ENCODE measurements at regions not wholly inside any gene's neighbourhood (a gene's known extent, or its start where the extent isn't known, plus 50 kb on each side); places are given as distances from the start of the nearest gene placed in this dataset.

DNA sequence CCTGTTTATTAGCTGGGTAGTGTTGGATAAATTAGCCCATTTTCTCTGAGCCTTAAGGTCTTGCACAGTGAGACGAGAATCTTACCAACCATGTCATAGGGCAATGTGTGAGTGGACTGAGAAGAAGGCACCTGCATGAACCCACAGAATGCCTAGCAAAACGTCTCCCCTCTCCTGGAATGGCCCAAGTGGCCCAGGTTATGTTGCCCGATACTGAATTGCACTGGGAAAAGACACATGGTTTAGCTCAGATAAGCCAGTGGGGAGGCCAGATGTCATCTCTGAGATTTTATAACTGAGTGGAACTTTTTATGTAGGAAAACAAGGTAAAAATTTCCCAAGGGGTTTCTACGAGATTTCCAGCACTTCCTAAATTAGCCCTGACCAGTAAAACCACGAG is 104.7 kb upstream of the IKZF1 start:
- H3K27me3 ChIP-seq (ENCODE audit: control insufficient read depth, insufficient read depth, low read length), result no peaks in the 10 kb centered on the region
- H3K4me1 ChIP-seq (ENCODE audit: control insufficient read depth, insufficient read depth, low read length), result no peaks in the 10 kb centered on the region
- WGBS (ENCODE audit: insufficient coverage, insufficient read length), result no CpG with 5 or more reads among the region's 5 CpGs
- no peak overlapping the region for H3K4me3 ChIP-seq (ENCODE audit: low read length)
- no peak for DNase-seq (ENCODE audit: low read depth, low spot score)
- H3K36me3 ChIP-seq (ENCODE audit: control insufficient read depth, insufficient read depth, low read length), result no peaks in the 10 kb centered on the region
- no peaks in the 10 kb centered on the region for H3K9me3 ChIP-seq (ENCODE audit: control insufficient read depth, insufficient read depth, low read length)
- no peak overlapping the region for H3K27ac ChIP-seq (ENCODE audit: low read length)

DNA sequence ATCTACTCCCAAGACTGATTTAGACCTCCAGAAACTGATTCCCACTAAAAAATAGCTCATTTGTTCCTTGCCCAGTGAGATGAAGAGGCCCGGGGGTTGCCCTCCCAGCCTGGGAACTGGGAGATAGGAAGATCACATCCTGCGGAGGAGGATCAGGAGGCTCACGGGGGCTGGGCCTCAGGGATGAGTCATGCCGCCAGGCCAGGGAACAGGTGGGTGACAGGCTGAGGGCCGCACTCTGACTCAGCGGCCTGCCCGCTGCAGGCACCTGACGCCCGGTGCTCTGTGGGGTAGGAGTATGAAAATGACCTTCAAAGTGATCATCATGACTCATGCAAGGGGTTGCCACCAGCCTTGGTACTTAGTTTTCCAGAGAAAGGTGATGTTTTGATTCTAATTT is 104.5 kb upstream of the ZPBP start:
- peak; percentile 13 for DNase-seq (ENCODE audit: low read depth, low spot score)
- Histone ChIP-seq H3K9me3 (ENCODE audit: control insufficient read depth, insufficient read depth, low read length) (no peaks in the 10 kb centered on the region), H3K36me3 (ENCODE audit: control insufficient read depth, insufficient read depth, low read length) (no peaks in the 10 kb centered on the region), H3K4me1 (ENCODE audit: control insufficient read depth, insufficient read depth, low read length) (no peaks in the 10 kb centered on the region), H3K4me3 (ENCODE audit: low read length) (no peak overlapping the region), H3K27me3 (ENCODE audit: control insufficient read depth, insufficient read depth, low read length) (no peaks in the 10 kb centered on the region), H3K27ac (ENCODE audit: low read length) (no peak overlapping the region)
- no CpG with 5 or more reads among the region's 9 CpGs for WGBS (ENCODE audit: insufficient coverage, insufficient read length)

GRCh38 chr7:50196719-50197118 is 103.7 kb upstream of the ZPBP start:
- no peak overlapping the region for H3K4me3 ChIP-seq (ENCODE audit: low read length)
- DNase-seq (ENCODE audit: low read depth, low spot score), result no peak
- no peak overlapping the region for H3K27ac ChIP-seq (ENCODE audit: low read length)
- no peaks in the 10 kb centered on the region for H3K4me1 ChIP-seq (ENCODE audit: control insufficient read depth, insufficient read depth, low read length)
- no peaks in the 10 kb centered on the region for H3K27me3 ChIP-seq (ENCODE audit: control insufficient read depth, insufficient read depth, low read length)
- no peaks in the 10 kb centered on the region for H3K9me3 ChIP-seq (ENCODE audit: control insufficient read depth, insufficient read depth, low read length)
- no peaks in the 10 kb centered on the region for H3K36me3 ChIP-seq (ENCODE audit: control insufficient read depth, insufficient read depth, low read length)
- no CpG with 5 or more reads among the region's 3 CpGs for WGBS (ENCODE audit: insufficient coverage, insufficient read length)

GRCh38 chr7:50190776-50191175 is 97.7 kb upstream of the ZPBP start:
- Histone ChIP-seq H3K36me3 (ENCODE audit: control insufficient read depth, insufficient read depth, low read length) (no peaks in the 10 kb centered on the region), H3K27ac (ENCODE audit: low read length) (no peak overlapping the region), H3K4me1 (ENCODE audit: control insufficient read depth, insufficient read depth, low read length) (no peaks in the 10 kb centered on the region), H3K9me3 (ENCODE audit: control insufficient read depth, insufficient read depth, low read length) (no peaks in the 10 kb centered on the region), H3K27me3 (ENCODE audit: control insufficient read depth, insufficient read depth, low read length) (no peaks in the 10 kb centered on the region), H3K4me3 (ENCODE audit: low read length) (no peak overlapping the region)
- DNase-seq (ENCODE audit: low read depth, low spot score), result no peak
- WGBS (ENCODE audit: insufficient coverage, insufficient read length), result no CpG with 5 or more reads among the region's 1 CpG

DNA sequence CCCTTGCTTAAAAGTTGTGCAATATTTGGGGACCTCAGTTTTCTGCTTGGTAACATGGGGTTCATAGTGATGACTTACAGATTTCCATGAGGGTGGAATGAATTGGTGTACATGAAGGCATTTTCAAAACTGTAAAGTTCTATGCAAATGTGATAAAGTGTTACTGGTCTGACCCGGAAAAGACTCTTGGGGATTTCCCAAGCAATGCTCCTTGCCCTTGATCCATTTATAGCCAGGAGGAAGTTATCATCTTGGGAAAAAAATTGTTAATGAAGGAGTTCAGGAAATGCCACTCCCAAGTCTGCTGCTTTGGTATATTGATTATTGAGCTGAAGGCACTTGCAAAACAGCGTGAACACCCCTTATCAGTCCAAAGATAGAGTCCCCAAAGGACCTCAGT is 96.3 kb upstream of the ZPBP start:
- no peaks in the 10 kb centered on the region for H3K36me3 ChIP-seq (ENCODE audit: control insufficient read depth, insufficient read depth, low read length)
- no peak for DNase-seq (ENCODE audit: low read depth, low spot score)
- H3K9me3 ChIP-seq (ENCODE audit: control insufficient read depth, insufficient read depth, low read length), result no peaks in the 10 kb centered on the region
- no peak overlapping the region for H3K27ac ChIP-seq (ENCODE audit: low read length)
- H3K4me3 ChIP-seq (ENCODE audit: low read length), result no peak overlapping the region
- no peaks in the 10 kb centered on the region for H3K27me3 ChIP-seq (ENCODE audit: control insufficient read depth, insufficient read depth, low read length)
- H3K4me1 ChIP-seq (ENCODE audit: control insufficient read depth, insufficient read depth, low read length), result no peaks in the 10 kb centered on the region
- WGBS (ENCODE audit: insufficient coverage, insufficient read length), result no CpG with 5 or more reads among the region's 2 CpGs

DNA sequence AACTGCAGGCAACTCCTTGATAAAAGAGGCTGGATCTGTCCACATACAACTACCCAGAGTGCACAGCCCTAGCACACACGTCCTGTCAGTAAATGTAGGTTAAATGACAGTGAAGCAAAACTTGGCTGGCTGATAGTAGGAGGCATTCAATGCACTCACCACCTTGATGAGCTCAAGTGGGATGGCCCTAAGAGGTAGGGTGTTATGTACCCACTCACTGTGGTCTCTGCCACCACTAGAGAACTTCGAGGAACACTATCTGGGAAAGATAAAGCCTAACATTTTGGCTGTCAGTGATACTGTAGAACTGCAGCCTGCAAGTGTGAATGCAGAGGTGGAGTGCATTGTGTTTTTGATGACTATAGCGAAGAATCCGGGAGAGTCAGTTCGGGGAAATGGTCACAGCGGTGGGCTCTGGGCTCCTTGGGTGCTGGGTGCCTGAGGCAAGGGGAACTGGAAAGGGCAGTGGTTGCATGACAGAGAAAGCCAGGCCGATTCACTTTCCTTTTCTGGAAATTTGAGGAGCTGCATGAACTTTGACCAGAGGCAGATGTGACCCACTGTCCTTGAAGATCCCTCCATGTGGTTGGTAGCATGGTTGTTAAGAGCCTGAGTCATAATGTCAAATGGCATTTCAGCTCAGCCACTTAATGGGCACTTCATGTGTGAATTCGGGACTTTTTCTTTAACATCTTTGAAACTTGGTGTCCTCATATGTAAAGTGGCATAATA is 93.1 kb upstream of the ZPBP start:
- no peak overlapping the region for H3K27ac ChIP-seq (ENCODE audit: low read length)
- no peak for DNase-seq (ENCODE audit: low read depth, low spot score)
- no peaks in the 10 kb centered on the region for H3K9me3 ChIP-seq (ENCODE audit: control insufficient read depth, insufficient read depth, low read length)
- no peaks in the 10 kb centered on the region for H3K27me3 ChIP-seq (ENCODE audit: control insufficient read depth, insufficient read depth, low read length)
- no peaks in the 10 kb centered on the region for H3K36me3 ChIP-seq (ENCODE audit: control insufficient read depth, insufficient read depth, low read length)
- H3K4me1 ChIP-seq (ENCODE audit: control insufficient read depth, insufficient read depth, low read length), result peaks cover 3% of the 10 kb centered on the region; the same call in 1 of the 2 replicates
- no peak overlapping the region for H3K4me3 ChIP-seq (ENCODE audit: low read length)
- WGBS (ENCODE audit: insufficient coverage, insufficient read length), result no CpG with 5 or more reads among the region's 8 CpGs

GRCh38 chr7:50185208-50185607 is 92.2 kb upstream of the ZPBP start:
- Histone ChIP-seq H3K9me3 (ENCODE audit: control insufficient read depth, insufficient read depth, low read length) (no peaks in the 10 kb centered on the region), H3K4me3 (ENCODE audit: low read length) (no peak overlapping the region), H3K27ac (ENCODE audit: low read length) (no peak overlapping the region), H3K27me3 (ENCODE audit: control insufficient read depth, insufficient read depth, low read length) (no peaks in the 10 kb centered on the region), H3K36me3 (ENCODE audit: control insufficient read depth, insufficient read depth, low read length) (no peaks in the 10 kb centered on the region), H3K4me1 (ENCODE audit: control insufficient read depth, insufficient read depth, low read length) (peaks cover 3% of the 10 kb centered on the region; the same call in 1 of the 2 replicates)
- DNase-seq (ENCODE audit: low read depth, low spot score), result no peak
- no CpG with 5 or more reads among the region's 4 CpGs for WGBS (ENCODE audit: insufficient coverage, insufficient read length)

GRCh38 chr7:50184271-50184990 is 91.4 kb upstream of the ZPBP start:
- Histone ChIP-seq H3K27me3 (ENCODE audit: control insufficient read depth, insufficient read depth, low read length) (no peaks in the 10 kb centered on the region), H3K4me3 (ENCODE audit: low read length) (no peak overlapping the region), H3K4me1 (ENCODE audit: control insufficient read depth, insufficient read depth, low read length) (peaks cover 3% of the 10 kb centered on the region; the same call in 1 of the 2 replicates), H3K27ac (ENCODE audit: low read length) (no peak overlapping the region), H3K36me3 (ENCODE audit: control insufficient read depth, insufficient read depth, low read length) (no peaks in the 10 kb centered on the region), H3K9me3 (ENCODE audit: control insufficient read depth, insufficient read depth, low read length) (no peaks in the 10 kb centered on the region)
- DNase-seq (ENCODE audit: low read depth, low spot score), result no peak
- WGBS (ENCODE audit: insufficient coverage, insufficient read length), result no CpG with 5 or more reads among the region's 11 CpGs

DNA sequence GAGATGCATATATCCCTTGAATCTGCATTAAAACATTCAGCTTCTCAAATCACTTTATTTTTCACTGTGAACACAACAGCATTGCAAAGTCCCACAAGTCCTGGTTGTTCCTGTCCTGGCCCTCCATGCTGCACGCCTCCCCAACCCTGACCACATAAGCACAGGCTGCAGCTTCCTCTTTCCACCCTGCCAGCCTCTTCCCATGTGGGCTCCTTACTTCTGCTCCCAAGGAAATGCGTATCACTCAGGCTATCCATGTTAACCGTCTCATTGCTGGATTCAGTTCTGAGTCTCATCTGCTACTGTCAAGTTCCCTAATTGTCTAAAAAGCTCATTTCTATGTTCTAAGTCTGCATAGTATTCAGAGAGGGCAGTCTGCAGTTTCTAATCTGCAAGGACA is 89.7 kb upstream of the ZPBP start:
- no CpG with 5 or more reads among the region's 3 CpGs for WGBS (ENCODE audit: insufficient coverage, insufficient read length)
- Histone ChIP-seq H3K27ac (ENCODE audit: low read length) (no peak overlapping the region), H3K27me3 (ENCODE audit: control insufficient read depth, insufficient read depth, low read length) (no peaks in the 10 kb centered on the region), H3K36me3 (ENCODE audit: control insufficient read depth, insufficient read depth, low read length) (no peaks in the 10 kb centered on the region), H3K4me1 (ENCODE audit: control insufficient read depth, insufficient read depth, low read length) (peaks cover 3% of the 10 kb centered on the region; the same call in 1 of the 2 replicates), H3K9me3 (ENCODE audit: control insufficient read depth, insufficient read depth, low read length) (no peaks in the 10 kb centered on the region), H3K4me3 (ENCODE audit: low read length) (no peak overlapping the region)
- DNase-seq (ENCODE audit: low read depth, low spot score), result no peak

DNA sequence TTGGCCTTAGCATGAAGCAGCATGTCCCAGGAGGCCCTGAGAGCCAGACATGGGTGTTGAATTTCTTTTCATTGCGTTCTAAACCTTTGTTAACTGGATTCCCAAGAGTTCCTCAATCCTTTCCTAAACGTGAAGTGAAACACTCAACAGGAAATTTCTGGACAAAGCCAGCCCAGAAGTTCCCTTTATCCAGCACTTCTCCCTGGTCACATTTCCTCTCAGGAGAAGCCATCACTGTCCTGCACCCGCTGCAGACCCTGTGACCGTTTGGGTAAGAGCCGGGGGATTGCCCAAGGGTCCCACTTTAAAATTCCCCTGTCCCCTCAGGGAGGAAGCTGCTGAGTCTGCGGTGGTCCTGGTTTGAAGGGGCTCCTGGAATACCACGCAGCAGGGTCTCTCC is 88.0 kb upstream of the ZPBP start:
- Histone ChIP-seq H3K27ac (ENCODE audit: low read length) (no peak overlapping the region), H3K36me3 (ENCODE audit: control insufficient read depth, insufficient read depth, low read length) (no peaks in the 10 kb centered on the region), H3K4me1 (ENCODE audit: control insufficient read depth, insufficient read depth, low read length) (peaks cover 3% of the 10 kb centered on the region; the same call in 1 of the 2 replicates), H3K9me3 (ENCODE audit: control insufficient read depth, insufficient read depth, low read length) (no peaks in the 10 kb centered on the region), H3K27me3 (ENCODE audit: control insufficient read depth, insufficient read depth, low read length) (no peaks in the 10 kb centered on the region), H3K4me3 (ENCODE audit: low read length) (no peak overlapping the region)
- no CpG with 5 or more reads among the region's 7 CpGs for WGBS (ENCODE audit: insufficient coverage, insufficient read length)
- DNase-seq (ENCODE audit: low read depth, low spot score), result no peak
